ENCODE measurements at regions not wholly inside any gene's neighbourhood (a gene's known extent, or its start where the extent isn't known, plus 50 kb on each side); places are given as distances from the start of the nearest gene placed in this dataset.
"Not testable (repeated sequence)": the region's sequence is repeated elsewhere in the genome, so short reads cannot be mapped to it uniquely, and the experiment has no call there.

DNA sequence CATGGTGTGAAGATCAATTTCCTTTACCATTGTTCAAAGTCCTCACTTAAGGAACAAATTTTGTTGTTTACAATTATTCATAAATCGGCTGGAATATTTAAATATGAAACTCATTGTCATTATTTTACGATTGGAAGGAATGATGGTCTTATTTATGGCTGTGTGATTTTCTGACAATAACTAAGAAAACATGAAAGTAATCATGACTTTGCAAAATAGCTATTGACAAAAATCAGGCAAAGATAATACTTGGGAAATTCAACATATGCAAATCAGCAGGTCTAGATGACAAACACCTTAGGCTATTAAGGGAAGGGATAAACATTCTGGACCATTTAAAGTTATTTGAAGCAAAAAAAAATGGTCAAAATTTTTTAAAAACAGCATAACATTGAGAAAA is 654.8 kb upstream of the CNTN5 start:
- DNase-seq (ENCODE audit: low spot score): no peak

DNA sequence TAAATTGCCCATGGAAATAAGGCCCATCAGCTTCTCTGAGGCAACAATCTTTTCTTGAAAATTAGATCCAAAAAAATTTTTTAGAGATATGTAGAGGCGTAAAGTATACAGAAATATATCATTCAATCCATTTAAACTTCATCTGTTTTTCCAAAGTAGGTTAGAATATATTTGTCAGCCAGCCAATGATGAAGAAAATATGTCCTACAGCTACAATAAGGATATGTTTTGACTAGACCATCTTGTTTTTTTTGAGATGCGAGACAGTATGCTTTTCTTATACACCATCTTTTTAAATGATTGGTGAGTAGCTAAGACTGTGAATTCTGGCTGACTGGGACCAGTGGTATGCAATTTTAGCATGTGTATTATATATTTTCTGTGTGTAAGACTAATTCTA is 630.4 kb upstream of the CNTN5 start:
- no peak for DNase-seq (ENCODE audit: low spot score)

DNA sequence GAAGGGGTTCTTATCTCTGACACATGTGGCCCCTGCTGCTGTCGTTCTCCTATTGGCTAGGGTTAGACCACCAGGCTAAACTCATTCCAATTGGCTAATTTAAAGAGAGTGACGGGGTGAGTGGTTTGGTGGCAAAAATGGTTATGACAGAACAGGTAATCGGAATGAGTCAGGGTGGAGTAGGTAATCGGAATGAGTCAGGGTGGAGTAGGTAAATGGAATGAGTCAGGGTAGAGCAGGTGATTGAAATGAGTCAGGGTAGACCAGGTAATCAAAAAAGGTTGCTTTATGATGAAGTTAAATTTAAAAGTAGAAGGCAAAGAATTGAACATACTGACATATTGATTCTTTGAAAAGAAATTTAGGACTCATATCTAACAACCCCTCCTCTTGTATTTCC is 626.2 kb upstream of the CNTN5 start:
- DNase-seq (ENCODE audit: low spot score): not testable (repeated sequence)

DNA sequence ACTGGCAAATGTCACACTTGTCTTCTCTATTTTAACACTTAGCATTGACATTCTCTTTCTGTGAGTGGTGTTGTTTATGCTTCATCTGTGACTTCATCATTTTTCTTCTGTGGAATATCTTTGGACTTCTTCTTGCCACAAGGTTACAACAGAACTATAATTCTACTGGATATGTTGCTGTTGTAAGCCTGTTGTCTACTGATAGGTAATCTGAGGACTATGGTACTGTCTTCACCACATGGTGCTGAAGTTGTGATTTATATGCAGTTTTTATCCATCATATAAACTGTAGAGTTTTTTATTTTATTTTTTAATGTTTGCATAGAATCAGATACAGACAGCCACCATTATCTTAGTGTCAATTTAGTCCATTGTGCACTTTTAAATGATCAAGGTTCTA is 622.2 kb upstream of the CNTN5 start:
- DNase-seq (ENCODE audit: low spot score): no peak

DNA sequence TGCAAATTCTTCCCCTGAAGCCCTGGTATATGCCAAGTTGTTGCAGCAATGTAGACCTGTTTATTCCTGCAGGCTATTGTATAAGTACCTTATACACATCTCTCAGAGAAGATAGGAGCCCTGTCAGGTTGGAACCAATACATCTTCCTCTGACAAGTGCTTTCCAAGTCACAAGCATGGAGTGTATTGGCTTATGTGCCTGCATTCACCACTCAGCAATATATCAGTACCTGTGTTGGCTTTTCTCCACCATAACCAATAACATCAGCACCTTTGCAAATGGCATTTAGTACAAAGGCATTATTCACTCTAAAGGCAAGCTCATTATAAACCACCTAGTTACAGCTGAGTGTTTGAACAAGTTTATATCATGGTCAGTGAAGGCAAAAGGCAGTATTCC is 611.7 kb upstream of the CNTN5 start:
- no peak for DNase-seq (ENCODE audit: low spot score)

DNA sequence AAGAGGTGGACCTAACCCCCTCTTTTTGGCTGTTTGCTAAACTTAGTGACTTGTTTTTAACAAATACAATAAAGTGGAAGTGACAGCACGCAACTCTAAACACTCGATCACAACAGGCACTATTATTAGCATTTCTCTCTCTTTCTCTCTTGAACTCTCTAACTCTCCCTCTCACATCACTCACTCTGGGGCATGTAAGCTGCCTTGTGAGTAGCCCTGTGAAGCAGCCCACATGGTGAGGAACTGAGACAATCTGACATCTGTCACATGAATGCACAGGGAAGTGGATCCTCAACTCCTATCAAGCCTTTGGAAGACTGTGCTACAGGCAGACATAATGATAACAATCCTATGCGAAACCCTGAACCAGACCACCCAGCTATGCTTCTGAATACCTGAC is 609.0 kb upstream of the CNTN5 start:
- no peak for DNase-seq (ENCODE audit: low spot score)

DNA sequence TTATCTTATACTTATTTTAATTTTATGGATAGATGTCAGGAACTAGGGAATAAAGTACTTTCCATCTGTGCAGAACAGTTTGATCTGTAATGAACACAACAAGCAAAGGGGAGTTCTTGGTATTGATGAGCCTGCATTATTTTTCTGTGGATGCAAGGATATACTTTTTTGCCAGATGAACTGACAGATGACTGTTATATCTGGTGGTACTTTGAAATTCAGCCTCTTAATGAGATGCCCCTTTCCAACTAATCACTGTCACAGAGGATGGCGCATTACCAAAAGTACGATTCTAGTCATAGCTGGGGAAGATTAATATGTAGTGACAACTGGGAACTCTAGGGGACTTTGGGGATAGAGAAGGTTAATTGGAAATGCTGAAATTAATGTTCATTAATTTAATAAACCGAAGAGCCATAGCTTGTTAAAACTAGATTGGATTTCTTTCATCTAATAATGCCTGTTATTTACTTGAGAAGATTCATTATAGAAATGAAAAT is 603.4 kb upstream of the CNTN5 start:
- DNase-seq (ENCODE audit: low spot score): no peak

DNA sequence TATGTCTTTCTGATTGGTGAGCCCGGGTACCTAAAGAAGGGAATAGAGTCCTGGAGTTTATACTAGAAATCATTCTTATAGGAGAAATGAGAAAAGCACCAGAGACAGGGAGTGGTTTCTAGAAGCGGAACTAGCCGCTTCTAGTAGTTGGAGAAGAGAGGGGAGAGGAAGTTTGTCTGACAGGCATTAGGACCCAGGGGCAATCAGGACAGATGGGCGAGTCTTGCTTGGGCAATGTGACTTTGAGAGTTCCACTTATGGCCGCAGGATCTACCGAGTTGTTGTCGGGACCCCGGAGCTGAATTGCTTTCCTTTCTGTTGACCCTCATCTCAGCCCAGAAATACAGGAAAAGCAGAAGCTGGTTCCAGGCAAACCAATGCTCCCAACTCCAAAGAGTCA is 596.8 kb upstream of the CNTN5 start:
- DNase-seq (ENCODE audit: low spot score): no peak

DNA sequence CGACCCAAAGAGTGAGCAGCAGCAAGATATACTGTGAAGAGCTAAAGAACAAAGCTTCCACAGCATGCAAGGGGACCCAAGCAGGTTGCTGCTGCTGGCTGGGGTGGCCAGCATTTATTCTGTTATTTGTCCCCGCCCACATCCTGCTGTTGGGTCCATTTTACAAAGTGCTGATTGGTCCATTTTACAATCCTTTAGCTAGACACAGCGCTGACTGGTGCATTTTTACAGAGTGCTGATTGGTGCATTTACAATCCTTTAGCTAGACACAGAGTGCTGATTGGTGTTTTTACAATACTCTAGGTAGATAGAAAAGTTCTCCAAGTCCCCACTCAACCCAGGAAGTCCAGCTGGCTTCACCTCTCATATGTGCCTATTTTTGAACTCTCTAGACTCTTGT is 596.0 kb upstream of the CNTN5 start:
- DNase-seq (ENCODE audit: low spot score): not testable (repeated sequence)

DNA sequence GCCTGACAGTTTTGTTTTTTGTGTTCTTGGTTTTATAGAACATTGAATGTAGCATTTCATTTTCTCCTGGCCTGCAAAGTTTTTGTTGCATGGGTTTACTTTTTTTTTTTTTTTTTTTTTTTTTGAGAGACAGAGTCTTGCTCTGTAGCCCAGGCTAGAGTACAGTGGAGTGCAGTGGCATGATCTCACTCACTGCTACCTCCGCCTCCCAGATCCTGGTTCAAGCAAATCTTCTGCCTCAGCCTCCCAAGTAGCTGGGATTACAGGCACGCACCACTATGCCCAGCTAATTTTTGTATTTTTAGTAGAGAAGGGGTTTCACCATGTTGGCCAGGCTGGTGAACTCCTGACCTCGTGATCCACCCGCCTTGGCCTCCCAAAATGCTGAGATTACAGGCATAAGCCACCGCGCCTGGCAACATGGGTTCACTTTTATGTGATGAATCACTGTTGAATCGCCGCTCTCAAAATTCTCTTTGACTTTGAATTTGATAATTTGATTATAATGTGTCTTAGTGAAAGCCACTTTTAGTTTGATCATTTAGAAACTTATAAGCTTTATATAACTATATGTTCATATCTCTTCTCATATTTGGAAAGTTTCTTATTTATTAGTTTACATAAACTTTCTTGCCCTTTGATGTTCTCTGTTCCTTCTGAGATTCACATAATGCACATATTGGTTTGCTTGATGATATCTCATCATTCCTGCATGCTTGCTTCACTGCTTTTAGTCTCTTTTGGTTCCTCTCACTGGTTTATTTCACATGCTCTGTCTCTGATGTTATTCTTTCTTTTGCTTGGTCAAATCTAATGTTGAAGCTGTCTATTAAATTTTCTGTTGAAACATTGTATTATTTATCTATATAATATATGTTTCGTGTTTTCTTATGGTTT is 589.0 kb upstream of the CNTN5 start:
- no peak for DNase-seq (ENCODE audit: low spot score)

DNA sequence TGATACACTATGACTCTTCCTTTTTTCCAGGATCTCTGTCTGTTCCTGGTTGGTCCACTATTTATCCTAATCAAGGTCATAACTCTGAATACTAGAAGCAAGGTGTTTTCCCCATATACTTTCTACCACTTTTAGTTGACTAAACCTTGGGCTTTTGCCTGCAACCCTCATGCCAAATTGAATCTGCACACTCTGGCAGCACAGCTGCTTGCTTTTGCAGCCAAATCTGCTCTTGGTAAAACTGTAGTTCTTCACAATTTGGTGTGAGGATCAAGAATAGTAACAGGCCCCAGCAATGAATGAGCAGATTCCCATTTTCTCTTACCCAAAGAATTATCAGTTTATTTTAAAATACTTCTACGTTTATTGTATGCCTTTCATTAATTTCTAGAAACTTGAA is 586.5 kb upstream of the CNTN5 start:
- DNase-seq (ENCODE audit: low spot score): no peak

DNA sequence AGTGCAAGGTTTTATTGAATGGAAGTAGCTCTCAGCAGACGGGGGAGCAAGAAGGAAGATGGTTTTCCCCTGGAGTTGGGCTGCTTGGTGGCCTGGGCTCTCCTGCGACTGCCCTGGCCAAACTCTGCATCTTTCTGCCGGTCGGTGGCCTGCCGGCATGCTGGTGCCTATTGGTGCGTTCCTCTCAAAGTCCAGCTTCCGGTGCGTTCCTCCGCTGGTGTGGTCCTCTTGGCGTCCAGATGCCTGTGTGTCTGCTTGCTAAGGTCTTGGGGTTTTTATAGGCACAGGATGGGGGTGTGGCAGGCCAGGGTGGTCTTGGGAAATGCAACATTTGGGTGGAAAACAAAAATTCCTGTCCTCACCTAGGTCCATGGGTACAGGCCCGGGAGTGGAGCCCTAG is 567.4 kb upstream of the CNTN5 start:
- DNase-seq (ENCODE audit: low spot score): no peak

DNA sequence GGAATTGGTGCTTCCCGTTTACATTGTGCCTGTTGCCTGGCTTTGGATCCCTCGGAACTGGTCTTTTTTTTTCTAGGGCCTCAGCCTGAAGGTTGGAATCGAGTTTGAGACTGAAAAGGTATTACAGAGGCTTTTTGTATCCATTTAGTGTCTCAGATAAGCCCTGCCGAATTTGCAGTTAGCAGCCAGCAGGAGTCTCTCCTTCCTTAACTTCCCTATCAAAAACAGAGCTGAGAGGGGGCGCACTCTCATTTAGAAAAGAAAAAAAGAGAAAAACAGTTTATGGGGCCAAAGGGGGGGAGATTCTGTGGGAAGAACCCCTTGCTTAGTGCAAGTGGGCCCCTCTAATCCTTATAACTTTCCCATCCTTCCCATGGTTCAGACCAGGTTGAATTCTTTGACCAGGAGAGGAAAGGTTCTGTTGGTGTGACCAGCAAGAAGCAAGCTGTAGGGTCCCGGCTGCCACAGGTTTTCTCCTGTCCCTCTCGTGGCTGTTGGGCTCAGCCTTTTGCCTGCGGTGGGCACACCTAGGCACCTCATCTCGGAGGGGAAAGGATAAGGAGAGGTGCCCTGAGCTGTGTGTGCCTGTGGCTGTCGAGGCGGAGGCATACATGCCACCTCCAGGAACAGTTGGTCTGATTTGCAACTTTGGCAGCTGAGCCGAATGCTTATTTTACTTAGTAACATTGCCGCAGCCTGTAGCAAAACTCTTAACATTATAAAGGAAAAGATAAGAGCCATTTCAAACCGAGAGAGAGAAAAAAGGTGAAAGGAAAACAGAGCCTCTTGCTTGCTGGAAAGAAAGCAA is 565.0 kb upstream of the CNTN5 start:
- DNase-seq (ENCODE audit: low spot score): no peak

DNA sequence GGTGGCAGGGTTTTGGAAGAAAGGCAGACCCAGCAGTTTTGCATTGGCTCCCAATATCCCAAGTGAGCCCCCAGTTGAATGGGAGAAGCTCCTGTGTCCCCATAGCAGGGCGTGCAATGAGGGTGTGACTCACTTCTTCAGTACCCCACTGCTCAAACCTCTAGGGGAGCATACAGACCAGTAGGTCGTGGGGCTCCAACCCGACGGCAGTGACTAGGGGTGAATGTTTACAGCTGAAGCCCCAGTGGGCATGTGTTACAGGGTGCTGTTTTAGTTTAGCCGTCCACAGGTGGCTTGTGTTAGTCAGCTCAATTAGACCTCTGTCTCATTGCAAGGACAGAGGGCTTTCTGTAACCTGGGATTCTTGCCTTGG is 564.5 kb upstream of the CNTN5 start:
- DNase-seq (ENCODE audit: low spot score): no peak

DNA sequence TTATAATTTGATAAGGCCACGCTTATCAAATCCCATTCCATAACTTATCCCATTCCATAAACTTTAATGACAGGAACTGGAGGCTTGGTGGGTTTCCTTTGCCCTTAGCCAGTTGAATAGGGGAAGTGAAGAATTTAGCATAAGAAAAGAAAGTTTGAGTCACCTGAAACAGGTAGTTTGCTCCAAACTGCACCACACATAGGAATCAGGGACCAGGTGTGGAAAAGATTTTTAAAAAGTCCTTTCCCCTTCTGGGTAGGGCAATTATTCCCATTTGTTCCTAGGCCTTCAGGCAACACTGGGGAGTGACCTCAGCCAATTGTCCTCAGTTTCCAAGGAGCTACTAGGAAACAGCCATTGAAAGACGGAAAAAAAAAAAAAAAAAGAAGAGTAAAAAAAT is 525.7 kb upstream of the CNTN5 start:
- DNase-seq (ENCODE audit: low spot score): no peak

DNA sequence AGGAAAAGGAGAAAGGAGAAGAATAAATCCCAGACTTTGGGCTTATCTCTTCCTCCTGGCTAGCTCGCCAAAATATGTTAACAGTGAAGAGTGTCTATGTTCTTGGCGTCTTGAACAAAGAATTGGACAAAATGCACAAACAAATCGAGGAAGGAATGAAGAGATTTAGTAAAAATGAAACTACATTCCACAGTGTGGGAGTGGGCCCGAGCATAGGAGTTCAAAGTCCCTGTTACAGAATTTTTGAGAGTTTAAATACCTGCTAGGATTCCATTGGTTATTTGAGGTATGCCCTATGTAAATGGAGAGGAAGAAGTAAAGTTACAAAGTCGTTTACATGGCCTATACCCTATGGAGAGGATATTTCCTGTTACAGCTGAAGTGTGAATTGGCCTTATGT is 525.1 kb upstream of the CNTN5 start:
- no peak for DNase-seq (ENCODE audit: low spot score)

DNA sequence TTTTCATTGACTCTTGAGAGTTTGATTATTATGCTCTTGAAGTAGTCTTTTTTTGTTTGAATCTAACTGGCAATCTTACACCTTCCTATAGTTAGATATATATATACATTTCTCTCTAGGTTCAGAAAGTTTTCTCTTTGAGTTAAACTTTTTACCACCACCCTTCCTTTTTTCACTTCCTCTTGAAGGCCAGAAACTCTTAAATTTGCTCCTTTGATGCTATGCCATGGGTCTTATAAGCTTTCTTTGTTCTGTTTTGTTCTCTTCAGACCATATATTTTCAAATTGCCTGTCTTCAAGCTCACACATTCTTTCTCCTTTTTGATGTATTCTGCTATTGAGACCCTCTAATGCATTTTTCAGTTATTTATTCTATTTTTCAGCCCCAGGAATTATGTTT is 513.5 kb upstream of the CNTN5 start:
- DNase-seq (ENCODE audit: low spot score): no peak

DNA sequence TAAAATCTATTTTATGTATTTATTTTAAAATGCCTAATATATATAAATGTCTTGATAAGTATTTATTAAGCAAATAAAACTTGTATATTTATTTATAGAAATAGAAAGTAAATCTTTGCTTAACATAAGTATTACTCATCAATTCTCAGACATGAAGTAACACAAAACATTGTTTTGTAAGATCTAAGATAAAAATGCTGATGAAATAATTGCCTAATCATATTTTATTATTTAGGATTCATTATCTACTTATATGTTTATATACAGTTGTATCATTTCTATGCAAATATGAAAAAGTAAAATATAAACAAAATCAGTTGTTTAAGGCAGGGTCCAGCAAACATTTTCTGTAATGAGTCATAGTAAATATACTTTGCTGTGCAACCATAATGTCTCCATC is 507.8 kb upstream of the CNTN5 start:
- DNase-seq (ENCODE audit: low spot score): no peak

DNA sequence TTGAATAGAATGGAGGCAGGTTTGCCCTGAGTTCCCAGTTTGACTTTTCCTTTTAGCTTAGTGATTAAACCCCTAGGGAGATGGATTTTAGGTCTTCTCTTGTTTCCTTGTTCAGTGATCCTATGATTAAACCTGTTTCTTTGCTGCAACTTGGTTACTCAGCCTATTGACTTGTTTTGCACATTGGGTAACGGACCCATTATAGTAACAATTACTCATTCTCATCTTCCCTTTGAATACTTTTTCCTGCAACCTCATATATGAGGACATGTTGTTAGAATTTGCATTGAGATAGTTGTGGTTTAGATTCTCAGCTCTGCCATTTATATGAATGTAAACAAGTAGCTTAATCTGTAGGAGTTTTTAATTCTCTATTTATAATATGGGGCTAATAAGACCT is 489.2 kb upstream of the CNTN5 start:
- DNase-seq (ENCODE audit: low spot score): no peak

DNA sequence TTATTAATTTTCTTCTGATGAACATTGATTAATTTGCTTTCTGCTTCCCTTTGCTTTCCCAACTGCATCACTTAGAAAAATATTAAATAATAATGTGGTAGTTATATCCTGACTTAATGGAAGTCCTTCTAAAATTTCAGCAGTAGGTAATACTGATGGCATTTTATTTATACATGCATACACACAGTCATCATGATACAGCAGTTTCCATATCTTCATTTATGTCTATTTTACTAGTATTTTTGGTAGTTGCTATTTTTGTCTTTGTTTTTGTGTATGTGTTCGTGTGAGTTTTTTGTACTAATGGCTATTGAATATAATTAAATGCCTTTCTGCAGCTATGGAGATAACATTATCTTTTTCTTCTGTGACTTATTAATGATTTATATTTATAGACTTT is 484.7 kb upstream of the CNTN5 start:
- DNase-seq (ENCODE audit: low spot score): no peak

DNA sequence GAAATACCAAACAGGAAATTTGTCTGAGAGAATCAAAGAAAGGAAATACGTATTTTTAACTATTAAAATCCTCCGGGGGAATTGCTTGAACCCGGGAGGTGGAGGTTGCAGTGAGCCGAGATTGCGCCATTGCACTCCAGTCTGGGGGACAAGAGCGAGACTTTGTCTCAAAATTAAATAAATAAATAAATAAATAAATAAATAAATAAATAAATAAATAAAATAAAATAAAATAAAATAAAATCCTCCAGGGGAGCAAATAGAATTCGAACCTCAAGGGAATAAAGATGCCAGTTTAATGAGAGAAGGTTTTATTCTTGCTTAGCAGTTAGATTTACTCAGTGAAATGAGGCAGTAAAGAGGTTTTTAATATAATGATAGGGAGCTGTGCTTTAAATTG is 482.4 kb upstream of the CNTN5 start:
- DNase-seq (ENCODE audit: low spot score): not testable (repeated sequence)

DNA sequence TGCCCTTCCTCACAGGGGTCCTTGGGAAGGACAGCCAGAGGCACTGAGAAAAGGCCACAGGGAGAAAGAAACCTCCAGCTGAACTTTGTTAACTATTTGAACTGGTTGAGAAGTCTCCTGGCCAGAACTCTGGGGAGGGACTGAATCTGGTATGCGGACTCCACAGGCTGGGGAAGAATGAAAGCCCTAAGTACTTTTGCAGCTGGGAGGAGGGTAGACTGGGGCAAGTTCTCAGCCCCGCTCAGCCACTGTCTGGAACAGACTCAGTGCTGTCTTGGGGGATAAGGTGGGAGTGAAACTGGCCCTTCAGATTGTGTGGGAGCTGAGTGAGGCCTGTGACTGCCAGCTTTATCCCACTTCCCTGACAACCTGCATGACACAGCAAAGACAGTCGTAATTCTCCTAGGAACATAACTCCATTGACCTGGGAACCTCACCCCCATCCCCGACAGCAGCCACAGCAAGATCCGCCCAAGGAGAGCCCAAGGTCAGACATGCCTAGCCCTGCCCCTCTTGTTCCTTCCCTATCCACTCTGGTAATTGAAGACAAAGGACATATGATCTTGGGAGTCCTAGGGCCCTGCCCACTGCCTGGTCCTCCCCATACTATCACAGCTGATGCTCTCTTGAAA is 475.1 kb upstream of the CNTN5 start:
- no peak for DNase-seq (ENCODE audit: low spot score)

DNA sequence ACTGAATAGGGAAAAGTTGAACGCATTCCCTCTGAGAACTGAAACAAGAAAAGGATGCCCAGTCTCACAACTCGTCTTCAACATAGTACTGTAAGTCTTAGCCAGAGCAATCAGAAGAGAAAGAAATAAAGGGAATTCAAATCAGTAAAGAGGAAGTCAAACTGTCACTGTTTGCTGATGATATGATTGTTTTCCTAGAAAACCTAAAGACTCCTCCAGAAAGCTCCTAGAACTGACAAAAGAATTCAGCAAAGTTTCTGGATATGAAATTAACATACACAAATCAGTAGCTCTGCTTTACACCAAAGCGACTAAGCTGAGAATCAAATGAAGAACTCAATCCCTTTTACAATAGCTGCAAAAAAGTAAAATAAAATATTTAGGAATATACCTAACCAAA is 471.2 kb upstream of the CNTN5 start:
- DNase-seq (ENCODE audit: low spot score): no peak

Data from HuH-7 (cell line).